ENCODE measurements at regions not wholly inside any gene's neighbourhood (a gene's known extent, or its start where the extent isn't known, plus 50 kb on each side); places are given as distances from the start of the nearest gene placed in this dataset.
A peak's percentile ranks its signal among the peaks of the same experiment; 100 is the strongest.

GRCh38 chr21:16597753-16598152 is 868.0 kb downstream of the USP25 start:
- H3K4me3 ChIP-seq (replicated peaks in 1 of 2; ENCODE audit: low read depth in 2 of 2, low read length in 2 of 2) = no peak overlapping the region
- no peak for TF ChIP-seq CTCF (IDR thresholded peaks at IDR 0.05; ENCODE audit: low read depth, low read length)
- DNase-seq (ENCODE audit: low read depth in 2 of 2) = no peak

GRCh38 chr21:16605597-16605996 is 875.8 kb downstream of the USP25 start:
- no peak for TF ChIP-seq CTCF (IDR thresholded peaks at IDR 0.05; ENCODE audit: low read depth, low read length)
- H3K4me3 ChIP-seq (replicated peaks in 1 of 2; ENCODE audit: low read depth in 2 of 2, low read length in 2 of 2) = no peak overlapping the region
- DNase-seq (ENCODE audit: low read depth in 2 of 2) = peak in 1 of 2 donors; percentile 51

GRCh38 chr21:16606271-16606670 is 876.5 kb downstream of the USP25 start:
- no peak for DNase-seq (ENCODE audit: low read depth in 2 of 2)
- TF ChIP-seq CTCF (IDR thresholded peaks at IDR 0.05; ENCODE audit: low read depth, low read length) = no peak
- H3K4me3 ChIP-seq (replicated peaks in 1 of 2; ENCODE audit: low read depth in 2 of 2, low read length in 2 of 2) = no peak overlapping the region

- TF ChIP-seq CTCF (IDR thresholded peaks at IDR 0.05; ENCODE audit: low read depth, low read length) = peak; percentile 25
- DNase-seq (ENCODE audit: low read depth in 2 of 2) = peak; percentile 15 to 29
Measured at GRCh38 chr21:16608209-16608830, 878.5 kb downstream of the USP25 start.

GRCh38 chr21:16619281-16619680 is 889.5 kb downstream of the USP25 start:
- TF ChIP-seq CTCF (IDR thresholded peaks at IDR 0.05; ENCODE audit: low read depth, low read length) = no peak
- no peak for DNase-seq (ENCODE audit: low read depth in 2 of 2)
- no peak overlapping the region for H3K4me3 ChIP-seq (replicated peaks in 1 of 2; ENCODE audit: low read depth in 2 of 2, low read length in 2 of 2)

More at GRCh38 chr21:16608209-16608830, 878.5 kb downstream of the USP25 start:
- no peak overlapping the region for H3K4me3 ChIP-seq (replicated peaks in 1 of 2; ENCODE audit: low read depth in 2 of 2, low read length in 2 of 2)

- H3K4me3 ChIP-seq (replicated peaks in 1 of 2; ENCODE audit: low read depth in 2 of 2, low read length in 2 of 2) = no peak overlapping the region
- no peak for TF ChIP-seq CTCF (IDR thresholded peaks at IDR 0.05; ENCODE audit: low read depth, low read length)
- no peak for DNase-seq (ENCODE audit: low read depth in 2 of 2)
Measured at GRCh38 chr21:16620786-16621320, 891.1 kb downstream of the USP25 start.
